ENCODE measurements at regions not wholly inside any gene's neighbourhood (a gene's known extent, or its start where the extent isn't known, plus 50 kb on each side); places are given as distances from the start of the nearest gene placed in this dataset.

- H3K9me3 ChIP-seq (replicated peaks) = peaks cover 6% of the 10 kb centered on the region
- no peaks in the 10 kb centered on the region for H3K36me3 ChIP-seq
- no peaks in the 10 kb centered on the region for H3K4me1 ChIP-seq
- no peak for DNase-seq
- no peak overlapping the region for H3K27ac ChIP-seq (replicated peaks)
- no peaks in the 10 kb centered on the region for H3K27me3 ChIP-seq (ENCODE audit: low read depth)
- TF ChIP-seq, protein P1, sequence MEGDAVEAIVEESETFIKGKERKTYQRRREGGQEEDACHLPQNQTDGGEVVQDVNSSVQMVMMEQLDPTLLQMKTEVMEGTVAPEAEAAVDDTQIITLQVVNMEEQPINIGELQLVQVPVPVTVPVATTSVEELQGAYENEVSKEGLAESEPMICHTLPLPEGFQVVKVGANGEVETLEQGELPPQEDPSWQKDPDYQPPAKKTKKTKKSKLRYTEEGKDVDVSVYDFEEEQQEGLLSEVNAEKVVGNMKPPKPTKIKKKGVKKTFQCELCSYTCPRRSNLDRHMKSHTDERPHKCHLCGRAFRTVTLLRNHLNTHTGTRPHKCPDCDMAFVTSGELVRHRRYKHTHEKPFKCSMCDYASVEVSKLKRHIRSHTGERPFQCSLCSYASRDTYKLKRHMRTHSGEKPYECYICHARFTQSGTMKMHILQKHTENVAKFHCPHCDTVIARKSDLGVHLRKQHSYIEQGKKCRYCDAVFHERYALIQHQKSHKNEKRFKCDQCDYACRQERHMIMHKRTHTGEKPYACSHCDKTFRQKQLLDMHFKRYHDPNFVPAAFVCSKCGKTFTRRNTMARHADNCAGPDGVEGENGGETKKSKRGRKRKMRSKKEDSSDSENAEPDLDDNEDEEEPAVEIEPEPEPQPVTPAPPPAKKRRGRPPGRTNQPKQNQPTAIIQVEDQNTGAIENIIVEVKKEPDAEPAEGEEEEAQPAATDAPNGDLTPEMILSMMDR (IDR thresholded peaks at IDR 0.05; ENCODE audit: borderline replicate concordance) = no peak
- no peak overlapping the region for H3K4me3 ChIP-seq
- intact Hi-C loops (cut with micrococcal nuclease) = no loop called here
Measured at GRCh38 chr5:89520771-89521170, 637.8 kb upstream of the MEF2C start.

DNA sequence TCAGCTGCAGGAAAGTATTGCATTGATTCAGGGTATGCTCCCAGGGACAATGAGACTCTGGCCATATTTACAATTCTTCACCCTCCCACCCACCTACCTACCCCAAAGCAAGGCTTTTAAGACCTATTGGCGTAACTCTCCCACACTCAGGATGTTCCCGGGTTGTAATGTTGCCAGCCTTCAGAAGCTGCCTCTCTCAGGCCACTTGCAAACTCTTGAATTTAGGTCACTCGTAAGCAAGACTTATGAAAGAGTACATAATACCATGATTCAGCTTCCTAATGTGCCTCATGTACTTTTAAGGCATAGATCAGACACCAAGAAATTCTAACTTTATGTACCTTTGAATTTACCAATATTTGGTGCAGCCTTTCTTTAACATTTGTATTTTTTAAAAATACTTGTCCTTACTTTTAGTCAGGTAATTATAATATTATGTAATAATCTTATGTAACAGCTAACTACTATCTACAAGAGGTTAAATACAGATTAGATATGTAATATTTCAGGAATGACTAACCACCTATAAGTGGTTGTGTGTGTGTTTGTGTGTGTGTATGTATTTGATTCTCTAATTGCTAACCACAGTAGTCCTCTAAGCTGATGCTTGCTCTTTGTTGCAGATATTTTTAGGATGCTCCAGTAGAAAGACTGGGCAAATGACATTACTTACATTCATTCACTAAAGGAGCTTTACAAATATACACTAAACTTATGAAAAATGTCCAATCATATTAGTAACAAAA is 630.5 kb upstream of the MEF2C start:
- Histone ChIP-seq H3K36me3 (no peaks in the 10 kb centered on the region), H3K27me3 (ENCODE audit: low read depth) (no peaks in the 10 kb centered on the region), H3K9me3 (replicated peaks) (peaks cover under 1% of the 10 kb centered on the region), H3K4me3 (no peak overlapping the region), H3K4me1 (no peaks in the 10 kb centered on the region), H3K27ac (replicated peaks) (no peak overlapping the region)
- intact Hi-C loops (cut with micrococcal nuclease) = no loop called here
- TF ChIP-seq, protein P1 (IDR thresholded peaks at IDR 0.05; ENCODE audit: borderline replicate concordance) = no peak
- DNase-seq = no peak

DNA sequence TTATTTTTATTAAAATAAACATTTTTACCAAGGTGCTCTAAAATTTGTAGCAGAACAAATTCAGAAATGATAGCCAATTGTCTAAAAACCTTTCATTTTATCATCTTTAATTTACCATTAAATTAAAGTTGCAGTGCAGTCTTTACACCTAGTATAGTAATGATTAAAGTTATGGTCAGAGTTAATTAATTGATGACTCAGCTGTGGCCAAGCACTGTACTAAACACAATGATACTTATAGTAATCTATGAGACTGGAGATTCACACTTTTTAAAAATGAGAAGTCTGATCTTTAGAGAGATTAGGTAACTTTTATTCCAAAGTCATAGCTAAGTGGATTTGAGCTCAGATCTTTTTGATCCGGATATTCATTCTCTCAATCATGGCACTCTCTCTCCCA is 621.1 kb upstream of the MEF2C start:
- no peak for DNase-seq
- intact Hi-C loops (cut with micrococcal nuclease) = no loop called here
- no peak overlapping the region for H3K4me3 ChIP-seq
- H3K27ac ChIP-seq (replicated peaks) = no peak overlapping the region
- H3K9me3 ChIP-seq (replicated peaks) = peaks cover 24% of the 10 kb centered on the region
- H3K4me1 ChIP-seq = no peaks in the 10 kb centered on the region
- H3K27me3 ChIP-seq (ENCODE audit: low read depth) = no peaks in the 10 kb centered on the region
- H3K36me3 ChIP-seq = no peaks in the 10 kb centered on the region
- TF ChIP-seq, protein P1 (IDR thresholded peaks at IDR 0.05; ENCODE audit: borderline replicate concordance) = no peak

DNA sequence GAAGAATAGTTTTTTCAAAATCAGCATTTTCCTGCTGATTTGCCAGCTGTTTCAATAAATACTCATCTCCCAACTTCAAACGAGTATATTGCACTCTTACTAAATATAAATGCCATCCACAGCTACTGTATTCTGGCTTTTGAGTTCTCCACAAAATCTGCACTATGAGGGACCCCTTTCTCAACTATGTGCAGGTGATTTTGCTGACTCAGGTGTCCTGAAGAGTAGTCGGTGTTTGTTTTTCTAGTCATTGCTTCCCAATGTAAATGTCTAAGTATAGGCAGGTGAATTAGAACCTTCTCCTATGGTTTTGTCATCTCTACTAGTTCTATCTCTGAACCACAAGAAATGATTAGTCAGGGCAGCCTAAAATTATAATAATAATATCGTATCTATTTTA is 616.8 kb upstream of the MEF2C start:
- DNase-seq = no peak
- TF ChIP-seq, protein P1 (IDR thresholded peaks at IDR 0.05; ENCODE audit: borderline replicate concordance) = no peak
- Histone ChIP-seq H3K27ac (replicated peaks) (no peak overlapping the region), H3K36me3 (no peaks in the 10 kb centered on the region), H3K27me3 (ENCODE audit: low read depth) (no peaks in the 10 kb centered on the region), H3K9me3 (replicated peaks) (no peaks in the 10 kb centered on the region), H3K4me1 (no peaks in the 10 kb centered on the region), H3K4me3 (no peak overlapping the region)
- intact Hi-C loops (cut with micrococcal nuclease) = no loop called here

- no peaks in the 10 kb centered on the region for H3K27me3 ChIP-seq (ENCODE audit: low read depth)
- no peaks in the 10 kb centered on the region for H3K4me1 ChIP-seq
- no peaks in the 10 kb centered on the region for H3K9me3 ChIP-seq (replicated peaks)
- no peak for DNase-seq
- TF ChIP-seq, protein P1 (IDR thresholded peaks at IDR 0.05; ENCODE audit: borderline replicate concordance) = no peak
- intact Hi-C loops (cut with micrococcal nuclease) = no loop called here
- no peaks in the 10 kb centered on the region for H3K36me3 ChIP-seq
- no peak overlapping the region for H3K27ac ChIP-seq (replicated peaks)
- H3K4me3 ChIP-seq = no peak overlapping the region
Measured at GRCh38 chr5:89498699-89499098, 615.7 kb upstream of the MEF2C start.

Data from left ventricle myocardium inferior (tissue), 1 donor.